ENCODE measurements at regions not wholly inside any gene's neighbourhood (a gene's known extent, or its start where the extent isn't known, plus 50 kb on each side); places are given as distances from the start of the nearest gene placed in this dataset.
"Not testable (repeated sequence)": the region's sequence is repeated elsewhere in the genome, so short reads cannot be mapped to it uniquely, and the experiment has no call there.

- DNase-seq: no peak
- no peaks in the 10 kb centered on the region for H3K36me3 ChIP-seq
- no peak overlapping the region for H3K27ac ChIP-seq
- no peak overlapping the region for H3K4me3 ChIP-seq
- TF ChIP-seq CTCF (IDR thresholded peaks at IDR 0.05) (no peak), POLR2A (IDR thresholded peaks at IDR 0.05) (no peak)
- H3K9me3 ChIP-seq: peaks cover 0 to 6% (median 0%) of the 10 kb centered on the region in 4 donors
- H3K4me1 ChIP-seq: no peaks in the 10 kb centered on the region
- H3K27me3 ChIP-seq: no peaks in the 10 kb centered on the region
Measured at GRCh38 chr1:239982762-239983161, 108.9 kb upstream of the FMN2 start.

DNA sequence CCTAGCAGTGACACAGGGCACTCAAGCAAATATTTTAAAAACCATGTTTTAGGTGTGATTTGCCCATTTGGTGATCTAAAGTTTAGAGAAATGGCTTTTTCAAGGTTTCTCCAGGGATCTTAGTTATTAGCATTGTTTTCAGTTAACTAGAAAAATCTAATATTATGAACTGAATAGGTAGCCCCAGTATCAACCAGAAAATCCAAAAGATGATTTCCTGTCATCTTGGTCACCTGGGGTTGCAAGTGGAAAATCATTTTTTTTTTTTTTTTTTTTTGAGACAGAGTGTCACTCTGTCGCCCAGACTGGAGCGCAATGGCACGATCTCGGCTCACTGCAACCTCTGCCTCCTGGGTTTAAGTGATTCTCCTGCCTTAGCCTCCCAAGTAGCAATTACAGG, 106.6 kb upstream of the FMN2 start:
- no peak overlapping the region for H3K4me3 ChIP-seq
- TF ChIP-seq CTCF (IDR thresholded peaks at IDR 0.05) (no peak), POLR2A (IDR thresholded peaks at IDR 0.05) (no peak)
- DNase-seq: no peak
- peaks cover 0 to 3% (median 0%) of the 10 kb centered on the region in 4 donors for H3K9me3 ChIP-seq
- no peaks in the 10 kb centered on the region for H3K27me3 ChIP-seq
- H3K27ac ChIP-seq: no peak overlapping the region
- H3K36me3 ChIP-seq: no peaks in the 10 kb centered on the region
- no peaks in the 10 kb centered on the region for H3K4me1 ChIP-seq

DNA sequence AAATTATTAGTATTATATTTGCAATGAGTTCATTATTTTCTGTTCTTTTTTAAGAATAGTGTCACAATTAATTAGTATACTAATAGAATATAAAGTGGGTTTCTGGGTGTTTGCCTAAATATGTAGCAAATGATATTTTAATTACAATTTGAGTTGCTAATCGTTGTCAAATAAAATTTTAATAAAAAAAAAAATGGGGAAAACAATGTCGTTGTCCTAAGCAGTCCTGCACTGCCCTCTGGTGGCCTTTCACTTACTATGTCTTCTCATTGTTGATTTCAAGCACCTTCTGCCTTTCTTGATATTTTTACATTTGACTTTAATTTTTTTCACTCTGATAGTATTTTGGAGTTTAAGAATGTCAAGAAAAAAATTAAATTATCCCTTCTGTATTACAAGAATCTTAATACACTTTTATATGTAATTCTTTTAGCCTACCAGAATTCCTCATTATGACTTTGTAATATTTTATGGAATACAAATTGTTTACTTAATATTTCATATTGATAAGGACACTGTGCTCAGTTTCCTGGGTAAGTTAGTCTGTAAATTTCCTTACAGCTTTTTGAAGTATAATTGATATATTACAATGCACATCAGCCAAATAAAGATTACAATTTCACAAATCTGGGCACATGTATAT, 104.5 kb upstream of the FMN2 start:
- H3K9me3 ChIP-seq: no peaks in the 10 kb centered on the region
- no peak overlapping the region for H3K4me3 ChIP-seq
- no peaks in the 10 kb centered on the region for H3K27me3 ChIP-seq
- TF ChIP-seq POLR2A (IDR thresholded peaks at IDR 0.05) (no peak), CTCF (IDR thresholded peaks at IDR 0.05) (peak in 5 of 6 experiments; percentile 18 to 59 (median 52))
- no peak overlapping the region for H3K27ac ChIP-seq
- peak in 1 of 3 donors; percentile 79 for DNase-seq
- no peaks in the 10 kb centered on the region for H3K4me1 ChIP-seq
- no peaks in the 10 kb centered on the region for H3K36me3 ChIP-seq

DNA sequence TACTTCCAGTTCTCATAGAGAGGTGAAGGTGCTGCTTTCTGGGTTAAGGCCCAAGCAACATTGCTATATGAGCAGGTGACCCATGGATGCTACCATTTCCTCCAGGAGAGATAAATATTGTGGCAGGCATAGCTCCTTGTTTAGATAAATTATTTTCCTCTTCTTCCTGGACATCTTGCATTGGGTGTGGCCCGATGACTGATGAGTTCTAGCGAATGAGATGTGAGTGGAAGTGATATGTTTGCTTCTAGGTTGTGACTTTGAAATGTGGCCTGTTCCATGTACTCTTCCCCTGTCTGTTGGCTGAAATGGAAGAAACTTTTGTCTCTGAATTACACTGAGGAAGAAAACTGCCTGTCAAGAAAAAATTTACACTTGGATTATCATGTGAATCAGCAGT, 101.7 kb upstream of the FMN2 start:
- H3K9me3 ChIP-seq: no peaks in the 10 kb centered on the region
- H3K27me3 ChIP-seq: no peaks in the 10 kb centered on the region
- H3K4me3 ChIP-seq: no peak overlapping the region
- H3K36me3 ChIP-seq: no peaks in the 10 kb centered on the region
- no peak for DNase-seq
- no peaks in the 10 kb centered on the region for H3K4me1 ChIP-seq
- TF ChIP-seq CTCF (IDR thresholded peaks at IDR 0.05): no peak
- H3K27ac ChIP-seq: no peak overlapping the region

GRCh38 chr1:239992566-239992965, 99.1 kb upstream of the FMN2 start:
- H3K36me3 ChIP-seq, H3K9me3 ChIP-seq, H3K27me3 ChIP-seq, H3K27ac ChIP-seq, H3K4me1 ChIP-seq, DNase-seq, H3K4me3 ChIP-seq: not testable (repeated sequence)

GRCh38 chr1:239993366-239993765, 98.3 kb upstream of the FMN2 start:
- no peak overlapping the region for H3K4me3 ChIP-seq
- DNase-seq: no peak
- no peak for TF ChIP-seq CTCF (IDR thresholded peaks at IDR 0.05)
- TF ChIP-seq POLR2A (IDR thresholded peaks at IDR 0.05): no peak
- no peaks in the 10 kb centered on the region for H3K9me3 ChIP-seq
- no peak overlapping the region for H3K27ac ChIP-seq
- no peaks in the 10 kb centered on the region for H3K36me3 ChIP-seq
- peaks cover 0 to 9% (median 1%) of the 10 kb centered on the region in 4 donors for H3K4me1 ChIP-seq
- H3K27me3 ChIP-seq: peaks cover 0 to 10% of the 10 kb centered on the region in 2 donors
